Upper lobe of left lung (tissue), 6 donors: ENCODE measurements at regions not wholly inside any gene's neighbourhood (a gene's known extent, or its start where the extent isn't known, plus 50 kb on each side); places are given as distances from the start of the nearest gene placed in this dataset.

Source experiments
- ATAC-seq, 2 donors: fragments of 200-7000 bp; cut with Tn5 transposase; one replicate each; pipeline ENCODE4 v1.9.1; 2022; ENCODE audit warnings: mild to moderate bottlenecking in 2 of 2, moderate library complexity in 2 of 2; ENCODE audit not compliant: low FRiP score in 2 of 2
- DNase-seq, 2 donors: peaks; one replicate each; pipeline ENCODE4 v3.0.0-alpha.2; 2019 to 2020
- H3K27ac ChIP-seq, 4 donors: fragments of 200-600 bp; sonication (generic); one replicate each; pipeline ENCODE4 v1.5.1; 2016 to 2019
- H3K27me3 ChIP-seq, 4 donors: fragments of 200-600 bp; sonication (generic); one replicate each; pipeline ENCODE4 v1.5.1; 2017 to 2019
- H3K36me3 ChIP-seq, 4 donors: fragments of 200-600 bp; sonication (generic); one replicate each; pipeline ENCODE4 v1.5.1; 2016 to 2019
- H3K4me1 ChIP-seq, 4 donors: fragments of 200-600 bp; sonication (generic); one replicate each; pipeline ENCODE4 v1.5.1; 2018 to 2019
- H3K4me3 ChIP-seq, 4 donors: fragments of 200-600 bp; sonication (generic); one replicate each; pipeline ENCODE4 v1.5.1; 2017 to 2019; ENCODE audit warnings: mild to moderate bottlenecking in 2 of 4, moderate library complexity in 1 of 4
- H3K9me3 ChIP-seq, 4 donors: fragments of 200-600 bp; sonication (generic); one replicate each; pipeline ENCODE4 v1.5.1; 2018 to 2019
- CTCF ChIP-seq, 6 experiments: fragments of 450-650 bp in 4 of 6; fragments of 200-600 bp in 2 of 6; sonication (generic) in 2 of 6; IDR thresholded peaks; one replicate each; pipeline ENCODE4 v1.5.1; 2016 to 2019; ENCODE audit warnings: antibody characterized with exemption in 6 of 6
- EP300 ChIP-seq, 4 donors: sonication (generic); formaldehyde crosslinking; IDR thresholded peaks; one replicate each; pipeline ENCODE4 v1.5.1; 2017; ENCODE audit warnings: antibody characterized with exemption in 4 of 4, control low read depth in 2 of 4
- POLR2A ChIP-seq, 4 donors: fragments of 450-650 bp; IDR thresholded peaks; one replicate each; pipeline ENCODE4 v1.5.1; 2016 to 2017; ENCODE audit warnings: antibody characterized with exemption in 4 of 4, mild to moderate bottlenecking in 2 of 4
- POLR2AphosphoS5 ChIP-seq, 2 donors: sonication (generic); formaldehyde crosslinking; IDR thresholded peaks; one replicate each; pipeline ENCODE4 v1.5.1; 2017; ENCODE audit warnings: antibody characterized with exemption in 2 of 2
- WGBS, 2 donors: methylation state at CpG; one replicate each; pipeline ENCODE4 v1.1.5; 2017 to 2018; 5-methylcytosine and 5-hydroxymethylcytosine counted together
- donor health status: DM: no; HTN: no; CAD: no; lungs with moderate emphysema.
- donor health status: DM: no; HTN: yes; CAD: no; lungs with severe emphysema.

- no peaks in the 10 kb centered on the region for H3K9me3 ChIP-seq
- no peaks in the 10 kb centered on the region for H3K4me1 ChIP-seq
- no peaks in the 10 kb centered on the region for H3K36me3 ChIP-seq
- no peaks in the 10 kb centered on the region for H3K27me3 ChIP-seq
- DNase-seq, result no peak
- H3K27ac ChIP-seq, result no peak overlapping the region
- H3K4me3 ChIP-seq, result no peak overlapping the region
- TF ChIP-seq POLR2AphosphoS5 (IDR thresholded peaks at IDR 0.05) (no peak), EP300 (IDR thresholded peaks at IDR 0.05) (no peak), POLR2A (IDR thresholded peaks at IDR 0.05) (no peak), CTCF (IDR thresholded peaks at IDR 0.05) (no peak)
- no peak for ATAC-seq
Observed at GRCh38 chr12:18981732-18982131, 147.8 kb upstream of the PLEKHA5 start.

GRCh38 chr12:18982226-18982949, 147.1 kb upstream of the PLEKHA5 start:
- H3K27ac ChIP-seq, result no peak overlapping the region
- no peaks in the 10 kb centered on the region for H3K27me3 ChIP-seq
- no peak for ATAC-seq
- H3K4me3 ChIP-seq, result no peak overlapping the region
- no peak for TF ChIP-seq POLR2AphosphoS5 (IDR thresholded peaks at IDR 0.05)
- TF ChIP-seq EP300 (IDR thresholded peaks at IDR 0.05), result no peak
- TF ChIP-seq CTCF (IDR thresholded peaks at IDR 0.05), result no peak
- TF ChIP-seq POLR2A (IDR thresholded peaks at IDR 0.05), result no peak
- no peaks in the 10 kb centered on the region for H3K36me3 ChIP-seq
- H3K9me3 ChIP-seq, result no peaks in the 10 kb centered on the region
- DNase-seq, result no peak
- H3K4me1 ChIP-seq, result no peaks in the 10 kb centered on the region
- WGBS, 2 donors, result 85 to 92% methylated on average over 9 of the region's 9 CpGs

- no peaks in the 10 kb centered on the region for H3K4me1 ChIP-seq
- no peaks in the 10 kb centered on the region for H3K36me3 ChIP-seq
- no peaks in the 10 kb centered on the region for H3K9me3 ChIP-seq
- H3K4me3 ChIP-seq, result no peak overlapping the region
- WGBS, 2 donors, result 82% methylated on average over 3 of the region's 3 CpGs
- H3K27ac ChIP-seq, result no peak overlapping the region
- ATAC-seq (no peak), DNase-seq (no peak)
- TF ChIP-seq POLR2A (IDR thresholded peaks at IDR 0.05) (no peak), EP300 (IDR thresholded peaks at IDR 0.05) (no peak), CTCF (IDR thresholded peaks at IDR 0.05) (no peak), POLR2AphosphoS5 (IDR thresholded peaks at IDR 0.05) (no peak)
- H3K27me3 ChIP-seq, result no peaks in the 10 kb centered on the region
Observed at GRCh38 chr12:18983854-18984253, 145.7 kb upstream of the PLEKHA5 start.

- TF ChIP-seq EP300 (IDR thresholded peaks at IDR 0.05), result no peak
- TF ChIP-seq POLR2AphosphoS5 (IDR thresholded peaks at IDR 0.05), result no peak
- TF ChIP-seq CTCF (IDR thresholded peaks at IDR 0.05), result no peak
- TF ChIP-seq POLR2A (IDR thresholded peaks at IDR 0.05), result no peak
- 61 to 73% methylated on average over 2 of the region's 2 CpGs for WGBS, 2 donors
- no peak for DNase-seq
Observed at GRCh38 chr12:18990856-18991255, 138.7 kb upstream of the PLEKHA5 start.

GRCh38 chr12:18992336-18992735, 137.2 kb upstream of the PLEKHA5 start:
- H3K4me1 ChIP-seq, result no peaks in the 10 kb centered on the region
- no peak overlapping the region for H3K4me3 ChIP-seq
- DNase-seq (no peak), ATAC-seq (no peak)
- H3K27ac ChIP-seq, result no peak overlapping the region
- H3K27me3 ChIP-seq, result no peaks in the 10 kb centered on the region
- no peaks in the 10 kb centered on the region for H3K36me3 ChIP-seq
- no peaks in the 10 kb centered on the region for H3K9me3 ChIP-seq
- WGBS, 2 donors, result 73 to 75% methylated on average over 2 of the region's 2 CpGs
- TF ChIP-seq CTCF (IDR thresholded peaks at IDR 0.05), result no peak

More at GRCh38 chr12:18990856-18991255, 138.7 kb upstream of the PLEKHA5 start:
- no peak overlapping the region for H3K4me3 ChIP-seq
- H3K4me1 ChIP-seq, result no peaks in the 10 kb centered on the region
- H3K27me3 ChIP-seq, result no peaks in the 10 kb centered on the region
- no peak for ATAC-seq
- H3K36me3 ChIP-seq, result no peaks in the 10 kb centered on the region
- H3K9me3 ChIP-seq, result no peaks in the 10 kb centered on the region
- H3K27ac ChIP-seq, result no peak overlapping the region
